ENCODE measurements at regions not wholly inside any gene's neighbourhood (a gene's known extent, or its start where the extent isn't known, plus 50 kb on each side); places are given as distances from the start of the nearest gene placed in this dataset.

DNA sequence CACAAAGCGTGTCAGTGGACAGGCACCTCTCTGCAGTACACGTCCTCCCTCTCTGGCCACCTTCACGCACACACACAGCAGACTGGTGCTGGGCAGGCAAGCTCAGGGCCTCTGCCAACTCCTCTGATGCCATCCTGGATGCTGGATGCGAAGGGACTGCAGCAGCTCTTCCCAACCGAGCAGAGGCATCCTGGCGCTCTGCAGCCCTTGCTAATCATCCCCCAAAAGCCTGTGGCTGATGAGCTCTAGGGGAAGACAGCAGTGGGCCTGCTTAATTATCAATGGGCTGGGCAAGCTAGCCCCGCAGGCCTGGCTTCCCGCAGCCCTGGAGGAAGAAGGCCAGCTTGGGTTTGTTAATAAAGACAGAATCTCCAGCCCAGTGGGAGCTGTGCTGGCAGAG, 71.3 kb upstream of the TEX51 start:
- DNase-seq (ENCODE audit: low read depth in 2 of 2) = no peak

DNA sequence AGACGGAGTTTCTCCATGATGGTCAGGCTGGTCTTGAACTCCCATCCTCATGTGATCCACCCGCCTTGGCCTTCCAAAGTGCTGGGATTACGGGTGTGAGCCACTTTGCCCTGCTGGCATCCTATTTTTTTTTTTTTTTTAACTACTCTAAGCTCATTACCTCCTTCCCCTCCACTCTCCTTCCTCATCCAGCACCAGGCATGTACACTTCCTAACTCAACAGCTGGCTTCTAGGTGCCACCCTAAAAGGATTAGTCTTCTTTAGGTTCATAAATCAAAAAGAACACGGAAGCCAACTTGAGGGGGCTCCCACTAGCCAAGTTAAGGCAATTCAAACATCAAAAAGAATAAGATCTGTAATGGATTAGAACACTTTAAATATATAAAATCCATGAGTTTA, 70.6 kb upstream of the TEX51 start:
- DNase-seq (ENCODE audit: low read depth in 2 of 2) = no peak

DNA sequence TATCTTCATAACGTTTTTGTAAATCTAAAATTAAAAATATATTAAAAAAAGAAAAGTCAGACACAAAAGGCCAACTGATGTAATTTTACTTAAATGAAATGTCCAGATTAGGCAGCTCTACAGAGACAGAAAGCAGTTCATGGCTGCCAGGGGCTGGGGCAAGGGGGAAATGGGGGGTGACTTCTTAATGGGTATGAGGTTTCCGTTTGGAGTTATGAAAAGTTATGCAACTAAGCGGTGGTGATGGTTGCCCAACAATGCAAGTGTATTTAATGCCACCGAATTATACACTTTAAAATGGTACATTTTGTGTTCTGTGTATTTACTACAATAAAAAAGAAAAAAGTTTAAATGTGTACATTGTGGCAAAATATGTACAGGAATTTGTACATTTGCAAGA, 70.2 kb upstream of the TEX51 start:
- no peak for DNase-seq (ENCODE audit: low read depth in 2 of 2)

DNA sequence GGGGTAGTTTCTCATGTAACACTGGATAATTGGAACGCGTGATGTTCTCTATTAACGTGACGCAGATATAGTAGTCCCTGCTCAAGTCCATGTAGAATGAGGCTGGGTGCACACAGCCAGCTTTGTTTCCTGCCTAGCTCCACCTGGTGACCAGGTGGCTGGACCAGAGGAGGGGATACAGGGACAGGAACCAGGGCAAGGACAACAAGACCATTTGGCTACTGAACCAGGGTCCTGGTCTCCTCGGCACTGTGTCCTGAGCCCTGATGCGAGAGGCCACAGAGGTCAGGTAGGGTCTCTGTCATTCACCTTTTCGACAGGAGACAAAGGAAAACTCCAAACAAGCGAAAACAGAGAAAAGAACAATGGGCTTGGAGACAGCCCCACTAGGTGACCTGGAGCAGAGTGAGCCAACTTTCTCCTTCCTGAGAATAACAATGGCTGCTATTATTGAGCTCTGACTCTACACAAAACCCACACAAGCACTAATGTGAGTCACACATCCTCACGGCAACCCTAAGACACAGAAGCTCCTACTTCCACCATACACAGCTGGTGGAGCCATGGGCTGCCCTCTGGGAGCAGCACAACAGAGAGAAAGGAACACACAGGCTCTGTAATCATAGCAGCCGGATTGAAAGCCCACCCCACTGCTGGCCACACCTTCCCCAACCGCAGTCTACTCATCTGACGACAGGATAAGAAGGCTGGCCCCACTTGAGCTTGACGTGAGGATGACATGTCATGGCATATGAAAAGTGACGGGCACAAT, 67.3 kb upstream of the TEX51 start:
- no peak for DNase-seq (ENCODE audit: low read depth in 2 of 2)

DNA sequence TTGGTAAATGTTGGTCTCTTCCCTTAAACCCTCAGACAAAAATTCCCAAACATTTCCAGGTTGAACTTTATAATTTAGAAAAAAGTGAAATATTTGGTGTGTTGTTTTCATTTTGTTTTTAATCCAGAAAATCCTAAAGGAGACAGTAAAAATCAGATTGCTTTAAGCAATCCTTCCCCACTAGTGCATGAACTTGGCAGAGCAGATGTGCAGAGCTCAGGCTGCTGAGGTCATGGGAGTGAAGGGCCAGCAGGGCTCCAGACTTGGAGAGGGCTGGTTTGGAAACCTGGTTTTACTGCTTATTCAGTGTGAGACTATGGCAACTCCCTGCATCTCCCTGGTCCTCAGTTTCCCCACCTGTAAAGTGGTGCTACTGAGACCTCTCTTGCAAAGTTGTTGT, 66.7 kb upstream of the TEX51 start:
- DNase-seq (ENCODE audit: low read depth in 2 of 2) = no peak

DNA sequence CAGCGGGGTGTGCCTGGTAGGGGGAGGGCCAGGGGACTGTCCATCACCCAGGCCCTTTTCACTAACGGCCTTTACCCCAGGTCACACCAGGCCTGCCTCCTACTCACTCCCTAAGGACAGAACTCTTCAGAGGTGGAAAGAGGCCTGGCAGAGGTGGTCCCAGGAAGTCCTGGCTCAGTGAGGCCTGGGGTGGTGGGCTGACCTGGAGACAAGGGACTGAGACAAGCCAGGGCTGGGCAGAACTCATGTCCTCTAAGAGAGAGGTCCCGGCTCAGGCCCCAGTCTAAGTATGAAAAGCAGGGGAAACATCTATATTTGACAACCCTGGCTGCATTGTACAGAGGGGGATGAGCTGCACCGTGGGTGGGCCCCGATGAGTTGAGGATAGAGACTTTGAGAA, 65.9 kb upstream of the TEX51 start:
- no peak for DNase-seq (ENCODE audit: low read depth in 2 of 2)

DNA sequence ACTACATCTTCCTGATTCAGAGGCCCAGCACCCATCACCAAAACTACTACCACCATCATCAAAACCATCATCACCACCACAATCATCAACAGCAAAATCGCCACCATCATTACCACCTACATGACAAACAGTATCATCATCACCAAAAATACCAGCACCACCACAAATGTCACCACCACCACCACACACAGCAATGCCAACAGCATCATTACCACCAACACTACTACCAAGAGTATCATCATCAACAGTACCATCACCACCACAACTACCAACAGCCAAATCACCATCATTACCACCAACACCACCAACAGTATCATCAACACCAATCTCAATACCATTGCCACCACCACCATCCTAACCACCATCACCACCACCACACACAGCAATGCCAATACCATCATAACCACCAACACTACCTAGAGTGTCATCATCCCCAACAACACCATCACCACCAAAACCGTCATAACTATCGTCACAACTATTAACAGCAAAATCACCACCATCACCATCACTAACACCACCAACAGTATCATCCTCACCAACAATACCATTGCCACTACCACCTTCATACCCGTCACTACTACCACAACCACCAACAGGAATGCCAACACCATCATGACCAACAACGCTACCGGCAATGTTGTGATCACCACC, 64.6 kb upstream of the TEX51 start:
- no peak for DNase-seq (ENCODE audit: low read depth in 2 of 2)

DNA sequence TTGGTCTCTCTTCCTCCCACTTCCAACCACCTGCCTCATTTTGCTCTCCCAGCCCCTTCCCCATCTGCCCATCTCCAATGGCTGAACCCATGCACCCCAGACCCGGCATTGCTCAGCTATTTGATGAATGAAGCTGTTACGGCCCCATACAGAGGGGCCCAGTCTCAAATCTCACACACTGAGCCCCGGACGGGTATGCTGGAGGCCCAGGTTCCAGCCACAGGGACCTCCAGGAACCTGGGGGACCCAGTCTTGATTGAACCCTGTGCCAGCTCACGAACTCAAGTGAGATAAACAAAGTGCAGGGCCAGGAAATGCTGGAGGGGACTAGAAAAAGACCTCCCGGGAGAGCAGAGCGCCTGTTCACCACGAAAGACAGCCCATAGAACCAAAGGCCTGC, 63.4 kb upstream of the TEX51 start:
- no peak for DNase-seq (ENCODE audit: low read depth in 2 of 2)

DNA sequence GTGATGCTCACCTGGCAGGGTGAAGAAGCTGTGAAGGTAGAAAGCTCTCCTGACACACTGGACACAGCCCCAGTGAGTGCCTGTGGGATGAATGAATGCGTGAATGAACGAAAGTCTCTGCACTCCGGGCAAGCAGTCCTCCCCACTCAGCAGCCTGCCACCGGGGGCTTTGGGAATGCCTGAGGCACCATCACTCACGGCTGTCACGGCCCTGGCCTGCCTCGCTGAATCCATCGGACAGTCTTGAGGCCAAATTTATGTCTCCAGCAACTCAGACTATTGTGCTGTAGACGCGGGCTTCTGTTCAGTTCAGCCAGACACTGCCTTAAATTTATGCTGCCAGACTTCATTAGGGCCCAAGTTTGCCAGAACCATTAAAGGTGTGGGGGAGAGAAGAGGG, 62.9 kb upstream of the TEX51 start:
- DNase-seq (ENCODE audit: low read depth in 2 of 2) = no peak

DNA sequence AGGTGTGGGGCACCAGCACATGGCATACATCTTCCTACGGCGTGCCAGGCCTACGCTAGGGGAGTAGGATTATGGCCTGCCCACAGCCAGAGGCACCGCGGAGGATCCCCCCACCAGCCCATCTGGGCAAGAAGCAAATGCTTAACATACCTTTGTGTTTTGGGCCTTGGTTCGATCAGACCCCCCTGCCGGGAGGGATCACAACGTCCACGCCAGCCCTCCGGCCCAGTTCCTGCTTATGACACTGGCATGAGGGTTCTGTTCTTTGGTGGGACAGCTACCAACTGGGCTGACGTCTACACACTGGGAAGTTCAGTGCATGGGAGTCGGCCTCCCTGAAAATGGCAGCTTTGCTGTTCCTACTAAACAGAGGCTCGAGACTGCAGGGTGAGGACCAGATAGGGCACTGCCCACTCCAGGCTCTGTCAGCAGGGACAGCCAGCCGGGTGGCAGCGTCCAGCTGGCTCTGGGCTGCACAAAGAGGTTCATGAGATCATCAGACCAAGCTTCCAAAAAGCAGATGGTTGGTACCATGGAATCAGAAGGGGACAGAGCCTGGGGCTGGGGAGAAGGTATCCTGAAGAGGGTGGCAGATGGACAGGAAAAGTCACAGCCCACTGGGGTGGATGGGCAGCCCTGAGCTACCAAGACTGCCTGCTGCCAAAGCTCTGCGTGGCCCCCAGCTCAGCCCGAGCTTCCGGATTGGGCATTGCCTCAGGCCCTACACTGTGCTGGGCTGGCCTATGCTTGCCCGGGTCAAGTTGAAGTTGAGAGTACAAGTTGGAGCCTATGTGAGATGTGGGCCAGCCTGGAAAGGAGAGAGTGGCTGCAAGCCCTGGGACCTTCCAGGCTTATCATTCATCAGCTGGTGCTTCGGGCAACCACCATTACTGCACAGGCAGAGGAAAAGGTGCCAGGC, 61.7 kb upstream of the TEX51 start:
- DNase-seq (ENCODE audit: low read depth in 2 of 2) = no peak

DNA sequence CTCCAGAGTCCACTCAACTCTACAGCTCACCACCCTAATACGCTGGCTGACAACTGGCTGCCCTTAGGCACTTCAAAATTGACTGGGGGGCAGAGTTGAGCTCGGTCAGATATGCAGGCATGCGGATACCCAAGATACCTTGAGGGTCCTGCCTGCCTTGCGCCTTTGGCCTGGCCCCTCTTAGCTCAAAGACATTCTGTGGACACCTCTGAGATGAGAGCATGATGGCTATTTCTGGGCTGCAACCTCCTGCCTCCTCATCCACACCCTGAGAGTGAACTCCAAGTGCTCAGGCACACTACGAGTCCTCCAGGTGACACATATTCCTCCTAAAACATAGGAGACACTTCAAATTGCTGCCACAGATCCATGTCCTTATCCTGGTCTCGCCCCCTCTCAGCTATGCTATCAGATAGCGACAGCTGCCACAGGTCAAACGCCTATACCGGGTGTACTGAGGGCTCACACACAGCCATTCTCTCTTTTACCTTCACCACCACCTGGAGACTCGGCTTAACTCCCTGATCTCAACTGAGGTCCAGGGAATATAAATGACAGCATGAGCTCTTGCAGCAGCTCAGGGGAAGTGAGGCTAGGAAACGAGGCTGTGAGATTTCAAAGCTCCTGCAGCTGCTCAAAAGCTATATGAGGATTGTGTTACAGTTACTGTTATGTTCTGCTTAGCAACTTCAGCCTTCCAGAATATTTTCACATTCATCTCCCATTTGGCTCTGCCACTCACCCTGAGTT, 60.5 kb upstream of the TEX51 start:
- no peak for DNase-seq (ENCODE audit: low read depth in 2 of 2)

DNA sequence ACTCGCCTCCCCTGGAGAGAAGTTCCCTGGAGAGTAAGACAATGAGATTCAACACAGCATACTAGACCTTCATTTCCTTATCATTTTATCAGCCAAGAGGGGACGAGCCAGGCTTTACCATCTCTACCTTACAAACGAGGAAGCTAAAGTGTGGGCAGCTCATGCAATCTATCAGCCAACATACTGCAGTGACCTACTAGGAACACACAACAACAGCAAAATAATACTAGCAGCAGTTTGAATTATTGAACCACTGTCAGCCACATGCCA, 60.0 kb upstream of the TEX51 start:
- DNase-seq (ENCODE audit: low read depth in 2 of 2) = no peak

DNA sequence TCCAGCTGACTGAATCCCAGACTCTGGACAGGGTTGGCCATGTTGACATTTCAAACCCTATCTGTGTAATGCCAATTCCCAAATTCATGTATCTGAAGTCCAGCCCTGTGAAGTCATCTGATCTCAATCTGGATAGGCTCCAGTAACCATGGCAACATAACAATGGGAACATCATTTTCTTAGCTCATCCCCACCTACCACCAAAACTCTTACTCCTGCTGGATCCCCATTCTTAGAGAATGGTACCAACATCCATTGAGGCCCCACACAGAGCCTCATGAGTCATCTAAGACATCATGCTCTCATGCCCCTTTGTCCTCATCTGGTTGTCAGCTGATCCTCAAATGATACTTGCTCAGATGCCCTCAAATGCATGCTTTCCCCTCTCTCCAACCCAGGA, 58.9 kb upstream of the TEX51 start:
- DNase-seq (ENCODE audit: low read depth in 2 of 2) = no peak

DNA sequence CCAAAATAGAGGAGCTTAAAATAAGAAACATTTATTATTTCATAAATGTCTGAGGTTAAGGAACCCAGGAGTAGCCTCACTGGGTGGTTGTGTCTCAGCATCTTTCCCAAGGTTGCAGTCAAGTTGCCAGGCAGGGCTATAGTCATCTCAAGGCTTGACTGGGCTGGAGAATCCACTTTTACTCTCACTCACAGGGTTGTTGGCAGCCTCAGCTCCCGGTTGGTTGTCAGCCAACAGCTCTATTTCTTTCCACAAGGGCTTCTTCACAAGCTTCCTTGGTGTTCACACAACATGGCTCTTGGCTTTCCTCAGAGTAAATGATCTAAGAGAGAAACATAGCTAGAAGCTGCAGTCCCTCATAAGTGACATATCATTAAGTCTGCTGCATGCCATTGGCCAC, 55.6 kb upstream of the TEX51 start:
- no peak for DNase-seq (ENCODE audit: low read depth in 2 of 2)

DNA sequence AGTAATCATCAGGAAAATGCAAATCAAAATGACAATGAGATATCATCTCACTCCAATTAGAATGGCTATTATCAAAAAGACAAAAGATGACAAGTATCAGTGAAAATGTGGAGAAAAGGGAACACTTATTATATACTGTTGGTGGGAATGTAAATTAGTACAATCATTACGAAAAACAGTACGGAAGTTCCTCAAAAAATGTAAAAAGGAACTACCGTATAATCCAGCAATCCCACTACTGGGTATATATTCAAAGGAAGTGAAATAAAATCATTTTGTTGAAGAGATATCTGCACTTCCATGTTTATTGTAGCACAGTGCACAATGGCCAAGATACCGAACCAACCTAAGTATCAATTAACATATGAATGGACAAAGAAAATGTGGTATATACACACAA, 52.4 kb upstream of the TEX51 start:
- DNase-seq (ENCODE audit: low read depth in 2 of 2) = no peak
